ENCODE measurements at regions not wholly inside any gene's neighbourhood (a gene's known extent, or its start where the extent isn't known, plus 50 kb on each side); places are given as distances from the start of the nearest gene placed in this dataset.

- no peaks in the 10 kb centered on the region for H3K23me2 ChIP-seq (ENCODE audit: insufficient read length, low read depth, low read length, poor library complexity, severe bottlenecking)
- H4K20me1 ChIP-seq (ENCODE audit: control insufficient read depth, insufficient read depth, insufficient read length) = no peaks in the 10 kb centered on the region
- no peaks in the 10 kb centered on the region for H3K79me2 ChIP-seq (ENCODE audit: insufficient read depth, low read length)
- no peak for DNase-seq
- no peaks in the 10 kb centered on the region for H3K36me3 Mint-ChIP-seq (ENCODE audit: insufficient read depth in 1 of 3, low read depth in 3 of 3)
- WGBS (ENCODE audit: extremely low coverage, insufficient read length, low lambda C conversion rate) = no CpG with 5 or more reads among the region's 2 CpGs
- H4K5ac ChIP-seq (ENCODE audit: insufficient read length, low read depth, low read length) = no peak overlapping the region
- H2BK120ac ChIP-seq (ENCODE audit: low read depth, low read length, poor library complexity, severe bottlenecking) = no peak overlapping the region
- H3K27ac Mint-ChIP-seq = no peak overlapping the region
- H3K4me2 ChIP-seq (ENCODE audit: insufficient read depth, insufficient read length, low read length) = no peak overlapping the region
- H3K4me1 Mint-ChIP-seq = no peaks in the 10 kb centered on the region
- H3K27me3 Mint-ChIP-seq (ENCODE audit: low read depth) = no peaks in the 10 kb centered on the region
- no peak overlapping the region for H3K23ac ChIP-seq (ENCODE audit: insufficient read length, low read depth, low read length)
- no peak overlapping the region for H3T11ph ChIP-seq (ENCODE audit: low read length)
- no peak overlapping the region for H2AK5ac ChIP-seq (ENCODE audit: insufficient read length, low read length)
- H3K4me3 Mint-ChIP-seq = no peak overlapping the region
- H2BK15ac ChIP-seq (ENCODE audit: low read depth, low read length) = no peak overlapping the region
- H2BK5ac ChIP-seq (ENCODE audit: insufficient read length, low read length) = no peak overlapping the region
- no peak overlapping the region for H3K4ac ChIP-seq (ENCODE audit: low read depth, low read length)
- no peak overlapping the region for H2BK12ac ChIP-seq (ENCODE audit: insufficient read length, low read depth, low read length)
- TF ChIP-seq, protein P1, sequence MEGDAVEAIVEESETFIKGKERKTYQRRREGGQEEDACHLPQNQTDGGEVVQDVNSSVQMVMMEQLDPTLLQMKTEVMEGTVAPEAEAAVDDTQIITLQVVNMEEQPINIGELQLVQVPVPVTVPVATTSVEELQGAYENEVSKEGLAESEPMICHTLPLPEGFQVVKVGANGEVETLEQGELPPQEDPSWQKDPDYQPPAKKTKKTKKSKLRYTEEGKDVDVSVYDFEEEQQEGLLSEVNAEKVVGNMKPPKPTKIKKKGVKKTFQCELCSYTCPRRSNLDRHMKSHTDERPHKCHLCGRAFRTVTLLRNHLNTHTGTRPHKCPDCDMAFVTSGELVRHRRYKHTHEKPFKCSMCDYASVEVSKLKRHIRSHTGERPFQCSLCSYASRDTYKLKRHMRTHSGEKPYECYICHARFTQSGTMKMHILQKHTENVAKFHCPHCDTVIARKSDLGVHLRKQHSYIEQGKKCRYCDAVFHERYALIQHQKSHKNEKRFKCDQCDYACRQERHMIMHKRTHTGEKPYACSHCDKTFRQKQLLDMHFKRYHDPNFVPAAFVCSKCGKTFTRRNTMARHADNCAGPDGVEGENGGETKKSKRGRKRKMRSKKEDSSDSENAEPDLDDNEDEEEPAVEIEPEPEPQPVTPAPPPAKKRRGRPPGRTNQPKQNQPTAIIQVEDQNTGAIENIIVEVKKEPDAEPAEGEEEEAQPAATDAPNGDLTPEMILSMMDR (conservative IDR thresholded peaks at IDR 0.05) = no peak
- no peak overlapping the region for H2BK20ac ChIP-seq (ENCODE audit: low read depth, low read length, poor library complexity, severe bottlenecking)
- no peaks in the 10 kb centered on the region for H3K4me1 ChIP-seq (ENCODE audit: insufficient read depth, low read length)
- no peak overlapping the region for H2AFZ ChIP-seq (ENCODE audit: low read length)
- H3K27ac ChIP-seq (ENCODE audit: insufficient read length, low read depth, low read length) = no peak overlapping the region
- H3K14ac ChIP-seq (ENCODE audit: insufficient read depth, low read length) = no peak overlapping the region
- H3K79me1 ChIP-seq (ENCODE audit: insufficient read depth, low read depth, low read length, poor library complexity, severe bottlenecking) = no peaks in the 10 kb centered on the region
- peaks cover 0 to 5% of the 10 kb centered on the region in 2 experiments; a peak in 1 of 5 replicates for H3K9me3 Mint-ChIP-seq
- no peak overlapping the region for H3K18ac ChIP-seq (ENCODE audit: insufficient read length, low read depth, low read length)
- H3K9me3 ChIP-seq (ENCODE audit: control insufficient read depth, low read depth, low read length) = no peaks in the 10 kb centered on the region
- no peaks in the 10 kb centered on the region for H3K27me3 ChIP-seq (ENCODE audit: insufficient read depth, low read length)
- H3K56ac ChIP-seq (ENCODE audit: insufficient read length, low read depth, low read length) = no peak overlapping the region
- H3K9ac ChIP-seq (ENCODE audit: extremely low read depth, insufficient read length, low read length) = no peak overlapping the region
- H4K8ac ChIP-seq (replicated peaks; ENCODE audit: insufficient read length, low read depth, low read length) = no peak overlapping the region
- no peak overlapping the region for H4K91ac ChIP-seq (ENCODE audit: insufficient read length, low read depth, low read length)
Observed at GRCh38 chr1:106564192-106564591, 492.3 kb upstream of the PRMT6 start.

Measured in H9 (cell line).